ENCODE measurements at regions not wholly inside any gene's neighbourhood (a gene's known extent, or its start where the extent isn't known, plus 50 kb on each side); places are given as distances from the start of the nearest gene placed in this dataset.
A peak's percentile ranks its signal among the peaks of the same experiment; 100 is the strongest.

- no peak for DNase-seq (ENCODE audit: low spot score)
These were observed 717.9 kb downstream of the DIAPH3 start for GRCh38 chr13:59445812-59446211.

GRCh38 chr13:59446391-59446790 is 717.3 kb downstream of the DIAPH3 start:
- no peak for DNase-seq (ENCODE audit: low spot score)

DNA sequence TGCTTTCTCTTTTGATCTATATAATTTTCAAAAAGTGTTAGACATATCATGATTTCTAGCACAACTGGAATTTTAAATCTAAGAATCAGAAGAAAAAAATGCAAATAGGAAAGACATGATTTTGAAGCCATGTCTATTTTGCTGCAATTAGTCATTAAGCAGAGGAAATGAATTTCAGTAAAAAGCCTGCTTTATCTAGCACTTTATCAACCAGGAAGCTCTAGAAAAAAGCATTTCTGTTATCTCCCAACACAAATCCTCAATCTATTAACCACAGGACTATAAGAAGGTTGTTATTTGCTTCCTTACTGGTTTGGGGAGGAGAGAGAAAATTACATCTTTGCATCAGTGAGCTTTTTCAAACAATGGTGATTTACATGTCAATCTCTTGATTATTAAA is 716.7 kb downstream of the DIAPH3 start:
- no peak for DNase-seq (ENCODE audit: low spot score)

DNA sequence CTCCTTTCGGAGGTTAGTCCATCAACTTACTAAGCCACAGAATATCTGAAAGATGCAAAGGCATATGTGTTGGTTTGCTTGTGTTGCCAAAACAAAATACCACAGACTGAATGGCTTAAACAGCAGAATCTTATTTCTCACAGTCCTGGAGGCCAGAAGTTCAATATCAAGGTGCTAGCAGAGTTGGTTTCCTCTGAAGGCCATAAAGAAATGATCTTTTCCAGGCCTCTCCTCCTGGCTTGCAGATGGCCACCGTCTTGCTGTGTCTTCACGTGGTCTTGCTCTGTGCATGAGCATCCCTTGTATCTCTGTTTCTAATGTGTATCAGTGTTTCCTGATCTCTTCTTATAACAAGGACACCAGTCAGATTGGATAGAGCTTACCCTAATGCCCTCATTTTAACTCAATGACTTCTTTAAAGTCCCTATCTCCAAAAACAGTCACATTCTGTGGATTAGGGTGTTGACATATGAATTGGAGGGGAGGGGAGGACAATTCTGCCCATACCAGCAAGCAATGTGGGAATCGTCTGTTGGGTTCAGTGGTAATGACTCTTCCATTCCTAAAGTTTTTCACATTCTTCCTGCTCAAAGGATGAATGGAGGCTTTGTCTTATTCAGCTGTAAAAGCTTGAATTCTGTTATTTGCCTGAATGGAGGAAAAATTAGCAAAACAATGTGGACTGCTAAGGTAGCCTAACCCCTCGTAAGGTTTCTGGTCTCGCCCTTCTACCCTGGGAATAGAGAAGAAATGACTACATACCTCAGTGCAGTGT is 715.7 kb downstream of the DIAPH3 start:
- DNase-seq (ENCODE audit: low spot score), result no peak

DNA sequence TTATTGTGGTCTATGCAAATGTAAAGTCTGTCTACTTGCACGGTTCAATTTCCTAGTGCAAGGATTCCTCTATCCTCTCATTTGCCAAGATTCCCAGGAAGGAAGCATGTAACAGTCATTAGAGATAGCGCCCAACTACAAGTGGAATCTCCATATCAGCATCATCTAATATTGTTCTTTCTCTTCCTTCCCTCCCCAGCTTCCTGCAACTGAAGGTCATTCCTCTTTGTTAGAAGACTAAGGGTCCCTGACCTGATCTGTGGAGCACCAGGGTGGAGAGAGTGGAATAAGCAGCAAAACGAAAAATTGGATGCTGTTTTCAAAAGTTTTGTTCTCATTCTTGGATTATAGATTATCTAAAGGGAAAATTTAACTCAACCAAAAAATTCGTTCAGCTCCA is 714.0 kb downstream of the DIAPH3 start:
- DNase-seq (ENCODE audit: low spot score), result no peak

GRCh38 chr13:59450229-59450628 is 713.5 kb downstream of the DIAPH3 start:
- no peak for DNase-seq (ENCODE audit: low spot score)

DNA sequence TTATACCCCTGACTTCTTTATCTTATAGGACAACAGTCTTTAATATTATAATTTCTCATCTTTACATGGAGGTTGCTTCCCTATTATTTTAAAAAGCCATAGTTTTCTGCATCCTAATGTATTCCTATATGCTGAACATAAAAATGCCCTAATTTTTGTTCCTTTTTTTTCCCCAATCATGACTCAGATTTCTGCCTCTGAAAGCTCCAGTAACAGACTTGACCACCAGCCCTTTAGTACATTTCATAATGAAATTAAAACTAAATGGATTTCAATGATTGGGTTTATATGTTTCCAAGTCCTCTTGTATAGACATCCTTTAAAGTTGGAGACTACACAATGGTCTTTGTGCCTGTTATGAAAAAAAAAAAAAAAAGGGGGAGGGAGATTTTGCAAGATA is 712.5 kb downstream of the DIAPH3 start:
- no peak for DNase-seq (ENCODE audit: low spot score)

- DNase-seq (ENCODE audit: low spot score), result peak; percentile 28
These were observed 711.4 kb downstream of the DIAPH3 start for GRCh38 chr13:59452189-59452890.

- DNase-seq (ENCODE audit: low spot score), result peak; percentile 50
These were observed 704.7 kb downstream of the DIAPH3 start for GRCh38 chr13:59458908-59459579.

DNA sequence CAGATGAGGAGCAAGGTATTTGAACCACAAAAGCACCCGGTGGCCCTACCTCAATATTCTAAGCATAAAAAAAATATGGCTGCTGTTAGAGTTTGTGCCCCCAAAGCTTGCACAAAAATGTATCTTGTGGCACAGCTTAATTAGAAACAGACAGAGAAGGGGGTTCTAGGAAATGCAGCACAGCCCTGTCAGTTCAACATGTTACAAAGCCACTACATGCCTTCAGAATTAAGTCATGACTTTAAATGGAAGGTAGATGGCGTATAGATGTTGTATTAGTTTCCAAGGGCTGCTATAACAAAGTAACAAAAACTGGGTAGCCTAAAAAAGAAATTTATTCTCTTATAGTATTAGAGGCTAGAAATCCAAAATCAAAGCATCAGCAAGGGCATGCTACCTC is 703.8 kb downstream of the DIAPH3 start:
- no peak for DNase-seq (ENCODE audit: low spot score)

DNA sequence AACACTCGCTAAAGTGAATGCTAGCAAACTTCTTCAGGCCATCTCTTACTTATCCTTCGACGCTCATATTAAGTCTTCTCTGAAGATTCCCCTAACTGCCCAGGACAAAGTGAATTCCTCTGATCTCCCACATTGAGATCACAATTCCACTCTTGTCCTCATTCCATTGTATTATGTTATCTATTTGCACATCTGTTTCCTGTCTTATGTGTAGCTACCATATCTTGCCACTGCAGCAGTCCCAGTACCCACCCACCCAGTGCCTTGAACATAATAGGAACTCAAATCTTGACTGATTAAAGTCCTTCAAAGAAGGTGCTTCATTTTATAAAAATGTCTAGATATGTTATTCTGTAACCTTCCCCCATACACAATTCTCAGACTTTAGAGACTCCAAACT is 702.3 kb downstream of the DIAPH3 start:
- no peak for DNase-seq (ENCODE audit: low spot score)

DNA sequence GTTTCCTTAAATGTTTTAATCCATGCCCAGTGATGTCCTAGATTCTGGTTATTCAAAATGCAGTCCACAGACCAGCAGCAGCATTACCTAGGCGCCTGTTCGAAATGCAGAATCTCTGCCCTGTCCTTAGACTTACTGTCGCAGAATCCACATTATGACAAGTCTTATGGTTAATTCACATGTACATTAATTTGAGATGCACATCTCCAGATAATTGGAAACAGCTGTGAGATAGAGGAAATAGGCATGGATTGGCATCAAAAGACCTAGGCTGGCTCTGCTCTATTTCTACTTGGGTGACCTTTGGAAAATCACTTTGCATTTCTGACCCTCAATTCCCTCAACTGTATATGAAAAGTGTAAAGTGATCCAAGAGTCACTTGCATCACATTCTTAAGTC is 700.7 kb downstream of the DIAPH3 start:
- peak; percentile 65 for DNase-seq (ENCODE audit: low spot score)

- DNase-seq (ENCODE audit: low spot score), result no peak
These were observed 698.8 kb downstream of the DIAPH3 start for GRCh38 chr13:59464926-59465325.

GRCh38 chr13:59468396-59468795 is 695.3 kb downstream of the DIAPH3 start:
- DNase-seq (ENCODE audit: low spot score), result no peak

GRCh38 chr13:59471106-59471505 is 692.6 kb downstream of the DIAPH3 start:
- no peak for DNase-seq (ENCODE audit: low spot score)

DNA sequence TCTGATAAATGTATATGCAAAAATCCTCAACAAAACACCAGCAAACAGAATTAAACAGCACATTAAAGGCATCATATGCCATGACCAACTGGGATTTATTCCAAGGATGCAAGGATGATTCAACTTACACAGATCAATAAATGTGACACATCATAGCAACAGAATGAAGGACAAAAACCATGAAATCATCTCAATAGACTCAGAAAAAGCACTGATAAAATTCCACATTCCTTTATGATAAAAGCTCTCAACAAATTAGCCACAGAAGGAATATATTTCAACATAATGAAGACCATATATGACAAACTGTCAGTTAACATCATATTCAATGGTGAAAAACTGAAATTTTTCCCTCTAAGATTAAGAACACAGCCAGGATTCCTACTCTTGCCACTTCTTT is 691.6 kb downstream of the DIAPH3 start:
- DNase-seq (ENCODE audit: low spot score), result no peak

- no peak for DNase-seq (ENCODE audit: low spot score)
These were observed 689.0 kb downstream of the DIAPH3 start for GRCh38 chr13:59474696-59475095.

GRCh38 chr13:59475911-59476310 is 687.8 kb downstream of the DIAPH3 start:
- no peak for DNase-seq (ENCODE audit: low spot score)

DNA sequence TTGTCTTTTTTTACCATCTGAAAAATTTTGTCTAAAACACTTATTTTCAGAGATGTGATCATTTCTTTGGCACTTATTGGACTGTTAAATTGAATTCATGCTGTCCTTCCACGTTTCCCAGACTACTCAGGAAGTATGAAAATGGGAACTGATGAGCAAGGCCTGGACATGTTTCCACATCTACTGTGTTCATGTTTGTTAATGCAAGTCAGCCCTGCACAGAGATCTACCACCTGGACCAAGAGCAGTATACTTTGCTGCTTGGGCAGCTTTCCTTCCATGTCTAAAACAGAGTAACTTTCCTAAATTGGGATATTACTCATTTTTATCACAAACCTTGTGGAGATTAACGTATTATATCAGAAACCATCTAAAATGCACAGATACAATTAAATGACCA is 687.4 kb downstream of the DIAPH3 start:
- DNase-seq (ENCODE audit: low spot score), result no peak

GRCh38 chr13:59477011-59477410 is 686.7 kb downstream of the DIAPH3 start:
- DNase-seq (ENCODE audit: low spot score), result no peak

DNA sequence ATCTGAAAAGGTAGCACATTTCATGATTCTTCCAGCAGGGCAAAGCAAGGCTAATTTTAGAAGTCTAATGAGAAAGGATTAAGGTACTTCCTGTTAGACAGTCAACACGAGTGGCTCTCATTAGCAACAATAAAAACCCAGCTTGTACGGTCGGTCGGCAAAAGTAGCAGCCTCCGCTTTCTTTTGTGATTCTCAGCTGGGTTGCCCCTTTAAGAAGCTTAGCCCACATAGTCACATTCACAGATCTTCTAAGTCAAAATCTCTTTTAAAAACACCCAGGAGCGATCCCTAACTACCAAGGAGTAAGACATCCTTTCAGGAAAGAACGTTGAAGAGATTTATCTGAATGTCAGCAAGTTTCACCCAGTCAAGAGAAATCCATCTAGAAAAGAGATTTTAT is 684.8 kb downstream of the DIAPH3 start:
- DNase-seq (ENCODE audit: low spot score), result no peak

DNA sequence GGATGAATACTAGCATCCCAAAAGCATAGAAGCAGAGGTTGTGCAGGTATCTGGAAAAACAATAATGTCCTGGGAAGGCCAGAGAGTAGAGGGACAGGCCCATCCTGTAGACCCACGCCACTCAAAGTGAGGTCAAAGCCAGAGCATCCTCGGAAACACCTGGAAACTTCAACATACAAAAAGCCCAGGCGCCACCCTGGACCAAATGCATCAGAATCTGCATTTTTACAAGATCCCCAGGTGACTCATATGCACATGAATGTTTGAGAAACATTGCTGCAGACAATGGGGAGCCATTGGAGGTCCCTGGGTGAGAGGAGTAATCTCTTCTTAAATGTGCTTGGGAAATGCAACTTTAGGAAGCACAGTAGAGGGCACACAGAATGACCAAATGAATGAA is 684.1 kb downstream of the DIAPH3 start:
- DNase-seq (ENCODE audit: low spot score), result no peak

Data from SK-N-DZ (cell line).